ENCODE measurements at regions not wholly inside any gene's neighbourhood (a gene's known extent, or its start where the extent isn't known, plus 50 kb on each side); places are given as distances from the start of the nearest gene placed in this dataset.

DNA sequence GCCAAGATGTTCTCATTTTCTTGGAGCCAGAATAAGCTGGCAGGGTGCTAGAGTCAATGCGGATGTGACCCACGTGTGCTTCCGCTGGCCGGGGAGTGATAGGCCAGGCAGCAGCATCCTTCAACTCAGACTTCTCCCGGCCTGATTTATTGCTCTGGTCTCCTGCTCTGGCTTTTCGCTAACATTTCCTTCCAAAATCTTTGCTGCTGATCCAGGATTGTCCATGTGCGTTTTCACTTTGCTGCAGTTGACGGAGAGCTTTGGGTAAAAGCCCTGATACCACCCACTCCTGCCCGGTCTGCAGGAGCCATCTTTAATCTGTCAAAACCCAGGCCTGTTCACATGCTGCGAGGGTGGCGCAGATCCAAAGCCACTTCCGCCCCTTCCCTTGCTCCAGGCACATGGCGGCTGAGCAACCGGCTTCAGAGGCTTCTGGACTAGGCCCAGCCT lies 106.8 kb downstream of the CYP26A1 start:
- DNase-seq (ENCODE audit: low spot score), result no peak

DNA sequence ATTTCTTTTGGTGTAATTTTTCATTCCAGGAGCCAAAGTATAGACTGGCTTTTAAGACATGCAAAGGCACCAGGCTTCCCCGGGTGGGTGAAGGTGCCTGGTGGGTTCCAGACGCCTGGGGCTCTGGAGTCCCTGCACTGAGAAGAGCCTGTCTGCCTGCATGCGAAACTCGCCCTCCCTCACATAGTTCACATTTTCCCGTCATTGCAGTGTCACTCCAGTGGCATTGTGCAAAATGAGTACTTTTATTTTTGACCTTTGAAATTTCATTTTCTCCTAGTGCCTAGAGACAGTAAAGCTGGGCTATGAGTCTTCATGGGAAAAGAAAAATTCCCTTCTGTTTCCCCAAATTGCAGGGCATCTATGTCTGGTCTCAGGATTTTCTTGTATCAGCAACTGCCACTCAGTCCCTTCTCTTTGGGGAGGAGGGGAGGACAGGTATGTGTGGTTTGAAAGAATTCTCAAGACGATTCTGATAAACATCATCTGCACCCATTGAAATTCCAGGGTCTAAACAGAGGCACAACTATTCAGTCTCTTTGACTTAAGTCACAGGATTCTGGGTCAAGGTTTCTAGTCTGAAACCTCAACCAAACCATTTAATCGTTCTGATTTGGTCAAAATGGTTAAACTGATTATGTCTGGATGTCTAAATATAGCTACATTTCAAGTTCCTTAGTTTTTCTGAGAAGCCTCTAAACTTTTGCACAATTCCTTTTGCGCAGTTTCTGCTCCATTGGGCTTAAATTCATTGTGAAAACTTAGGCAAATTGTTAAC lies 107.8 kb downstream of the CYP26A1 start:
- no peak for DNase-seq (ENCODE audit: low spot score)

DNA sequence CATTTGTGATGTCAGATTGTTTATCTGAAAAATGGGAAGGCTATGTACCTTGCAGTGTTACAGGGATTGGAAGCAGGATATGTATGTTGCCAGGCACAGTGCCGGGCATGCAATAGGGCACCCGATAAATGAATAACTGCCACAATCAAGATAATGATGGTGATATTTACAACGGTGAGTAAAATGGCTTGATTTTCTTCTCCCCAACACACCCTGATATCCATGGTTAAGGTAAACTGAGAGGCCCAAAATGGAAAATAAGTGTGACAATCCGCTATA lies 108.3 kb downstream of the CYP26A1 start:
- DNase-seq (ENCODE audit: low spot score), result no peak

- no peak for DNase-seq (ENCODE audit: low spot score)
These were observed 109.1 kb downstream of the CYP26A1 start for GRCh38 chr10:93182790-93183189.

DNA sequence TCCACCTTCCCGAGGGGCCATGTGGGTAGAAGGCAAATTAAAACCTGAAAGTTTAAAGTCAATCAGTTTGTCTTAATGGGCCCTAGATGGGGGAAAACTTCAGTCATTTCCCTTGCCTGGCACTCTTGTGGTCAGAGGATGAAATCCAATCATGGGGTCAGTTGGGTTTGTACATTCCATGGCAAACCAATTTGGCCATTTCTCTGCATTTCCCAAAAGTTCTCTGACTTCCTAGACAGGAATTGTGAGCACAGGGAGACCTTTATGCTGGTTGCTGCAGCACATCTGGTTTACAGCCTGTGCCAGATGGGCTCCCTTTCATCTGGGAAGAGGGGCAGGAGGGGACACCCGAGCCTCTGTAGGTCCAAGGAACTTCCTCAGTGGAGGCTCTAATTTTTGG lies 113.0 kb downstream of the CYP26A1 start:
- DNase-seq (ENCODE audit: low spot score), result no peak

DNA sequence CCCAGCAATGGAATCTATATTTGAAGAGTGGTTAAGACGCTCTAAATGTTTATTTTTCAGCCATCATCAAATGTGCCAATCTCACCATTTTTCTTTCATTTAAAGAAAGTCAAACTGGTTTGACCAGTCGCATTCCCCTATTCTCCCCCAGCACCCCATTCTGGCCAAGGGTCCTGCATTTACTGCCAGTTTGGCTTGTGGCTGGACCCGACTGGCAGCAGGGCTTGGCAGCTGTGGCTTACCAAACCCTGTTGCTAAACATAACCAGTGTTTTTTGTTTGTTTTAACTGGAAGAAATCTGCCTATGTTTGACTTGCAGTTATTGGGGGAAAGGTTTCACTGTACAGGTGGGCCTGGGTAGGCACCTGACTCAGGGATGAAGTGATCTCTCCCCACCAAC lies 116.3 kb downstream of the CYP26A1 start:
- DNase-seq (ENCODE audit: low spot score), result no peak

DNA sequence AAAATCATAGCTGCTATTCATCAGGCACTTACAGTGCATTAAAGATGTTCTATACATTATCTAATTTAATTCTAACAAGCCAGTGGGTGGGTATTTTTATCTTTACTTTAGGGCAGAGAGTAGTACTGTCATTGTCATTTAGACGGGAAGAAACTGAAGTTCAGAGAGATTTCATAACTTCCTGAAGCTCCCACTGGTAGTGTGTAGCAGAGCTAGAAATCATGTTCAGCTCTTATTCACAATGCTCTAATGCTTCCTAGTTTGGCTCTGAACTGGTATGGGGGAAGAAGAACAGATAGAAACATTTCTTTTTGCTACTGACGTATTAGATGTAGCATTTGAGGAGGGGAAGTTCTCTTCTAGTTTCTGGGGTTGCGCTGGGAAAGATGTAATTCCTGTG lies 116.7 kb downstream of the CYP26A1 start:
- no peak for DNase-seq (ENCODE audit: low spot score)

DNA sequence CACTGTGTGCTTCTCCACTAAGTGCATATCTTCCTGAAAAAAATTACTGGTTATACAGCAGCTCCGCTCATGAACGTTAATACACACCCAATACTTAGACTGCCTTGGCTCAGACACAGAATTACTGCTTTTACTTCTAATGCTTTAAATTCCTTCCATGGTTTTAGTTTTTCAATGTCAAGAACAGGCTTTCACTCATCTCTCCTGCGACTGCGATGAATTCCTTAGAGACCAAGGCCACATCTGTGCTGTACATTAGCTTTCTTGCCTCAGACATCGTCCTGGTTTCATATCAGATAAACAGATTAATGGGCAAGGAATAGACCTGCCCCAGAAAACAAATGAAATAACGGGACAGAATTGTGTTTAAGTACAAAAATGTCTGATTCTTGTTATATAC lies 120.2 kb downstream of the CYP26A1 start:
- DNase-seq (ENCODE audit: low spot score), result no peak

DNA sequence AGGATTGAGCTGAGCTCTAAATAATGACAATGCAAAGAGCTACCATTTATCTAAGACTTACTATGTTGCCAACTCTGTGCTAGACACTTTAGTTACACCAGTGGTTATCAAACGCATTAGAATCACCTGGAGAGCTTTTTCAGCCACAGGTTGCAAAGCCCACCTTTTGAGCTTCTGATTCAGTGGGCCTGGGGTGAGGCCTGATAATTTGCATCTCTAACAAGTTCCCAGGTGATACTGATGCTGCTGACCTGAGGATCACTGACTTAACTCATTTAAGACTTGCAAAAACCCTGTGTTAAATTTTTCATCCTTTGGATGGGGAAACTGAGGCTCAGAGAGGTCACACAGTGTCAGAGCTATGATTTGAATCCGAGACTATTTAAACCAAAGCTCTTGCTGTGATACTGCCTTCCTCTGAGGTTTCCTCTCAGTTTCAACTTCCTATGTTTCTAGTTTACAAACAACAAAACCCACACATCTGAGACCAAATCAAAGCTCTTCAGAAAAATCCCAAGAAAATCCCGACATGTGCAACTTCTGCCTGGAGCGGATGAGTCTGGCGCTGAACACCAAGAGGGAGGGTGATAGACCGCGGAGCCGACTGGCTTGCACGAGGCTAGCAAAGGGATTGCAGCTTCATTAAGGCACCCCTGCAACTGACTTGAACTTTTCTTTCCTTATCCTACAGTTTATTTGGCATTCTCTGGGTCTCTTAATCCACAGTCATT lies 124.9 kb downstream of the CYP26A1 start:
- DNase-seq (ENCODE audit: low spot score), result no peak

- no peak for DNase-seq (ENCODE audit: low spot score)
These were observed 125.6 kb downstream of the CYP26A1 start for GRCh38 chr10:93199191-93199751.

- DNase-seq (ENCODE audit: low spot score), result no peak
These were observed 131.1 kb downstream of the CYP26A1 start for GRCh38 chr10:93204494-93205485.

- peak; percentile 67 for DNase-seq (ENCODE audit: low spot score)
These were observed 133.0 kb downstream of the CYP26A1 start for GRCh38 chr10:93206652-93207051.

- no peak for DNase-seq (ENCODE audit: low spot score)
These were observed 135.2 kb downstream of the CYP26A1 start for GRCh38 chr10:93208717-93209464.

GRCh38 chr10:93211991-93212390 lies 138.3 kb downstream of the CYP26A1 start:
- no peak for DNase-seq (ENCODE audit: low spot score)

DNA sequence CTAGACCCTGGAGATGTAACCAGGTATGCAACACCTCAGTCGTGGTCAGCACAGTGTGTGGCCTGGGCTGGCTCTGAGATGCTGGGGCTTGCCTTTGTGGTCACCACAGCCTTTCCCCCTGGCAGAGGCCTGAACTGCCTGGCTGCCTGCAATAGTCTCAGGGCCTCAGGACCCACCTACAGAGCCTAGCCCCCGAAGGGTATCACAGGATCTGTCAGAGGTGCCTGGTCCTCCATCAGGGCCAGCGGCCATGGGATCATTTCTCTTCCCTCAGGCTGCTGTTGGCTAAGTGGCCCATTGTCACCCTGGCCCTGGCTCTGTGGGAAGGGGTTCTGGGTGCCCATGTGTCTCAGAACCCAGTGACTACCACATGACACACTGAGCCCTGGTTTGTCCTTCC lies 141.6 kb downstream of the CYP26A1 start:
- no peak for DNase-seq (ENCODE audit: low spot score)

GRCh38 chr10:93216341-93216985 lies 142.8 kb downstream of the CYP26A1 start:
- no peak for DNase-seq (ENCODE audit: low spot score)

DNA sequence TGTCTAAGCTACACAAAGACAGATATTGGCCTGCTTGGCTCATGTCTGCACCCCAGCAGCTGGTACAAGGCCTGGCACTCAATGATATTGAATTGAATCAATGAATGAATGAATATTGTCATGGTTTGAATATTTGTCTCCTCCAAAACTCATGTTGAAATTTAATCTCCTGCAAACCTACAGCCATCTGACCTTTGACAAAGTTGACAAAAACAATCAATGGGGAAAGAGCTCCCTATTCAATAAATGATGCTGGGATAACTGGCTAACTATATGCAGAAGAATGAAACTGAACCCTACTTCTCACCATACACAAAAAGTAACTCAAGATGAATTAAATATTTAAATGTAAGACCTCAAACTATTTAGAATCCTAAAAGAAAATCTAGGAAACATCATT lies 144.7 kb downstream of the CYP26A1 start:
- no peak for DNase-seq (ENCODE audit: low spot score)

GRCh38 chr10:93219347-93219746 lies 145.7 kb downstream of the CYP26A1 start:
- no peak for DNase-seq (ENCODE audit: low spot score)

GRCh38 chr10:93220296-93221170 lies 146.8 kb downstream of the CYP26A1 start:
- DNase-seq (ENCODE audit: low spot score), result no peak

DNA sequence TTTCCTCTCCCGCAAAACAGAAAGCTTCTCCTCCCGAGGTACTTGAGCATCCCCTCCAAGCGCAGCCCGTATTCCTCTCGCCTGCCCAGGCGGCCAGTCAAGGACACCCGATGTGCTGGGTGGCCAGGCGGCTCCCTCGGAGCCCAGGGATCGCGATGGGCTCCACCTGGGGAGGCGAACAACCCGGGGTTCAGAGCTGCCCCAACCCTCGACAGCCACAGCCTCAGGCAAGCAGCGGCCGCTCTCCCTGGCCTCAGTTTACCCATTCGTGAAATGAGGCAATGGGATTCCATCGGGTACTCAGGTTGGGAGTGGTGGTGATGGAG lies 147.4 kb downstream of the CYP26A1 start:
- no peak for DNase-seq (ENCODE audit: low spot score)

Measured in ecto neural progenitor cell (in vitro differentiated cells).